ENCODE measurements at regions not wholly inside any gene's neighbourhood (a gene's known extent, or its start where the extent isn't known, plus 50 kb on each side); places are given as distances from the start of the nearest gene placed in this dataset.
"Not testable (repeated sequence)": the region's sequence is repeated elsewhere in the genome, so short reads cannot be mapped to it uniquely, and the experiment has no call there.

DNA sequence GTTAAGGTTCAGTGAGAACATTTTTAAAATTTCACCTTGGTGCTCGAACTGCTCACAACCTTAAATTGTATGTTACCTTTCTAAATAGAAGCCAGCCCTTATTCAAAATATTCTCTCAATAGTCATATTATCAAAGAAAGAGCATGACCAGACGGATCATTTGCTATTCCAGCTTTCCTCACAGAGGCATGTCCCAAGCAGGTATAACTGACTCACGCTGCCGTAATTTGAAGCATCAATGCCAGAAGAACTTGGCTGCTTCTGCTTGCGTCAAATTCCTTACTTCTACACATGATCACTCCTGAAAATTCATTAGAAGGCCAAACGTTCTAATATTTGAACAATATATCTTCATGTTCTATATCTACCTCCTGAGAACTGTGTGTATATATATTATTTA, 69.5 kb upstream of the VGLL4 start:
- DNase-seq (ENCODE audit: extremely low read depth, low read depth, low spot score): no peak

DNA sequence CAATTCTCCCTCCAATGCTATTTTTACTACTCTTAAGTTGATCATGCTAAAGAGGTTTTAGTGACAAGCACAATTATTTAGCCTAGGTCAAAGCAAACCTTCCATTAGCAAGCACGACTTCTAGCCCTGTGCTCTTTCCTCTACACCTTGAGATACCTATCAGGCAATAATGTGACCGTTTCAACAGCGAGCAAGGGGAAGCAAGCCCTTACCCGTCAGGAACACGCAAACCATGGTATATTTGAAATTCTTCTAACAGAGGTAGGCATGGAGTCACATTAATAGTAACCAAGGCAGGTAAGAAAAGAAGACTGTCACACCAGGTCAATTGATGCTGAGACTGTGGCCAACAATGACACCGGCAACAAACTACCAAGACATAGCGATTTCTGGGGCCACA, 68.9 kb upstream of the VGLL4 start:
- DNase-seq (ENCODE audit: extremely low read depth, low read depth, low spot score): no peak

DNA sequence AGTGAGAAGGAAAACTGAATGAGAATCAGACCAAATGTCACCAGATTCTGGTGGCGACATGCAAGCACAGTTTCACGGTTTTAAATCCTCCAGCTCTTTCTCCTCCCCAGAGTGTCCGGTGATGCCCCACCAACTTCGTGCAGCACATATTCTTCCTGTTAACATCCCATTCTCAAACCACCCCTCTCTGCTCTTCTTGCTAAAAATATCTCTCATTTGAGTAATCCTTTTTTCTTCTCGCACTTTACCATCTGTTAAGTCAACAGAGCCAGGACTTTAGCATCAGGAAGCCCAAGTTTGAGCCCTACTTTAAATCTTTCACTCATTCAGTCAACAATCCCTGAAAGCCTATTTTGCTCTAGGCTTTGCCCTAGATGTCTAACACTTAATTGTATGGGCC, 68.2 kb upstream of the VGLL4 start:
- no peak for DNase-seq (ENCODE audit: extremely low read depth, low read depth, low spot score)

DNA sequence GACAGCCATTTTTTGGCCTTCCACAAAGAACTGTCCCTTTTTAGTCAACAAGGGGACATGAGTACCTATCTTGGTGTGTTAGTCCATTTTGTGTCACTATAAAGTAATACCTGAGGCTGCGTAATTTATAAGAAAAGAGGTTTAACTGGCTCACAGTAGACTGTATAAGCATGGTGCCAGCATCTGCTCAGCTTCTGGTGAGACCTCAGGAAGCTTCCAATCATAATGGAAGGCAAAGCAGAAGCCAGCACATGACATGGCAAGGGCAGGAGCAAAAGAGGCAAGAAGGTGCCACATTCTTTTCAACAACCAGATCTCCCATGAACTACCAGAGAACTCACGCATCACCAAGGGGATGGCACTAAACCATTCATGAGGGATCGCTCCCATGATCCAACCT, 66.1 kb upstream of the VGLL4 start:
- no peak for DNase-seq (ENCODE audit: extremely low read depth, low read depth, low spot score)

DNA sequence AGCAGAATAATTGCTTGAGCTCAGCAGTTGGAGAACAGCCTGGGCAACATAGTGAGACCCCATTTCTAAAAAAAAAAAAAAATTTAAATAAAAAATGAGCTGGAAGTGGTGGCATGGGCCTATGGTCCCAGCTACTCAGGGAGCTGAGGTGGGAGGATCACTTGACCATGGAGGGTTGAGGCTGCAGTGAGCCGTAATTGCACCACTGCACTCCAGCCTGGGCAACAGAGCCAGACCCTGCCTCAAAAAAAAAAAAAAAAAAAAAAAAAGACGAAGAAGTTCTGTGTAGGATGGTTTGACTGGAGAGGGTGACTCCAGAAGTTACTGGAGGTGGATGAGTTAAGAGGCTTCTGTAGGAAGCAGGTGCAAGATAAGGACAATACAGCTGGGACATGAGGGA, 63.4 kb upstream of the VGLL4 start:
- DNase-seq (ENCODE audit: extremely low read depth, low read depth, low spot score): not testable (repeated sequence)

DNA sequence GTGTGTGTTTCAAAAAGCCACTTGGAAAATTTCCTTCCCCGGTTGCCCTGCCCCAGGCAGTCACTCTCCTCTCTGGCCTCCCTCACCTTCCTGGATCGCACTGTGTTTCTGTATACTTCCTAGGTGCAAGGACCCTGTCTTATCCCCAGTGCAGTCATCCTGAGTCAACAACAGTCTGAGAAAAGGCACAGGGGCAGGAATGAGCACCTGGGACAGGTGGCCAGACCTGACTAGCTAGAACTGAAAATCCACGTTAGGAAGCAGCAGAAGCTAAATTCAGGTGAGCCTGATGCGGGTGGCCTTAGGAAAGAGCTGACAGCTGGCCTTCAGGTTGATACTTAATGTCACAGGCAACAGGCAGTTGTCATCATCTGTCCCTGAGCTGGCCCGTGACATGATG, 62.9 kb upstream of the VGLL4 start:
- no peak for DNase-seq (ENCODE audit: extremely low read depth, low read depth, low spot score)

DNA sequence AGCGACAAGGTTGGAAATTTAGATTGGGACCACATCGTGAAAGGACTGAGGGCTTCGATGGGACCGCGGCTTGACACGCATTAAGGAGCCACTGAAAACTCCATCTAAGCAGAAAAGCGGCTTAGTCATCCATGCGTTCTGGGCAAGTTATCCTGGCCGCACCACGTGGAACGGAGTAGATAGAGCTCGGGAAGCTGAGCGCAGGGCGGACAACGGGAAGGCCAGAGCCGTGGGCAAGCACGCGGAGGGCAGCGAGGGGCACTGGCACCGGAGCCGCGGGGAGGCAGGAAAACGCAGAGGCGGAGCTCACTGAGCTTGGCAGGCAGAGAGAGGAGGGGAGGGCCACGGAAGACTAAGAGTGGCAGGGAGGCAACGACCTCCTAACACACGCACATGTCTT, 61.3 kb upstream of the VGLL4 start:
- no peak for DNase-seq (ENCODE audit: extremely low read depth, low read depth, low spot score)

DNA sequence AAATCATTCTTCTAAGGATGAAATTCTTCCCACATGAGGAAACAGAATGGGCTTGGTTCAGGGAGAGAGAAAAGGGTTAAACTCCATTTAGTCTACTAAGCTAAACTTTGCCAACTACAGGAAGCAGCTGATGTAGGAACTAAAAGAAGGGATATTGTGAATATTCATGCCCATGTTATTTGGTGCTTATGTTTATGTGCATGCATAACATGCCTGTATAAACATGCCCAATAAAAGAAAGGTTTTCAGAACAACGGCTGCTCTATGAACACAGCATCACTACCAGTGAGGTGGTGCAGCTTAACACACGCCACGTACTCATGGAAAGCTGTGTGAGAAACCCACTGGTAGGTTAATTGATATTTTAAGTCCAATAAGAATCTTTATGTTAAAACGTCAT, 59.4 kb upstream of the VGLL4 start:
- DNase-seq (ENCODE audit: extremely low read depth, low read depth, low spot score): no peak

DNA sequence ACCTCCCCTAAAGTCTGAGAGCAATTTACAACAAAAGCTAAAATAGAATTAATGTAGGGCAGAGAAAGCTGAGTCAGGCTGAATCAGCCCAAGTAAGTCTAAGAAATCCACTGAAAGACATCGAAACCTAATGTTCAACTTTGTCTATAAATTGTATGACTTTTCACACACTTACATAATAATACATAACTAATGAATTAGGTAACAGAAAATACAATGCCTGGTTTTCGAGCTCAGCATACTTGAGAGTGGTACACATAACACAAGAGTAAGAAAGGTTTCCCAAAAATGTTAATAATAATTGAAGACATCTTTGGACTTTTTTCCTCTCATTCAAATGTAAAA, 55.3 kb upstream of the VGLL4 start:
- DNase-seq (ENCODE audit: extremely low read depth, low read depth, low spot score): no peak

DNA sequence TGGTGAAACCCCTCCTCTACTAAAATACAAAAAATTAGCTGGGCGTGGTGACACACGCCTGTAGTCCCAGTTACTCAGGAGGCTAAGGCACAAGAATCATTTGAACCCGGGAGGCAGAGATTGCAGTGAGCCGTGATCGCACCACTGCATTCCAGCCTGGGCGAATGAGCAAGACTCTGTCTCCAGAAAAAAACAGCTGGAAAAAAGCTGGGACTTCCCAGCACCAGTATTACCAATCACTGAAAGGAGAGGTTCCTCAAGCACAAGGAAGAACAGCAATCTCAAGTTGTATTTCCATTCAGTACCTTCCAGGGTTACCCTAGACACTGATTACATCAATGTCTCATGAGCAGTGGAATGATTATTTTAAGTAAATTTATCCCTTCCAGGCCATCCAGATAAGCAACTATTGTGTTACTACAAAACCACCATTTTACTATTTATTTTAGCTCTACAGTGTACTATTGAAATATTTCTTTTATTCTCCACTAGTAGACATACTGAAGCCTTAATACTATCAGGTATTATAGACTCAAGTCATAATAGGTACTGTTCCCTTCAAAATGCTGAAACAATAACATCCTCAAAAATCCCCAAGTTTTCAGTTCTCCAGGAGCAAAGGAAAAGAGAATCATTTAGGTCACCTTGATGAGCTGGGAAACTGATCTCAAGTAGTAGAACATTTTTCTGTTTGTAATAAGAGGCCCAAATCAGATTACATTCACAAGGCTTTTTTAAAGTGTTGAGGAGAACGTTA, 54.8 kb upstream of the VGLL4 start:
- DNase-seq (ENCODE audit: extremely low read depth, low read depth, low spot score): no peak

DNA sequence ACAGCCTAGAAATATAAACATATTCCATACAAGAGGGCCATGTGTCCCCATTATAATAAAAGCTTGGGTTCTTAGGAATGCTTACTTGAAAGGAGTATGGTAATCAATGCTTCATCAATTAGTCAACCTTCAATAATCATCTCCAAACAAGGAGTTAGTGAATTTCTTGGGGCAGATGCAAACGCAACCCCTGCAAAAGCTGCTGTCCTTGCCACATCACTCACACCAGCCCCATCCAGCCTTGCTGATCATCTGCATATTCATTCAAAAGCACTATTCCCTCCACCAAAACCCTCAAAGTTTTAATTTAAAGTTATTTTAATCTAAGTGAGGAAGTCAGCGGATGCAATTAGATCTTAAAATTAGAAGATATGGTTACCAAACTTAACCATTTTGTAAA, 54.0 kb upstream of the VGLL4 start:
- no peak for DNase-seq (ENCODE audit: extremely low read depth, low read depth, low spot score)

DNA sequence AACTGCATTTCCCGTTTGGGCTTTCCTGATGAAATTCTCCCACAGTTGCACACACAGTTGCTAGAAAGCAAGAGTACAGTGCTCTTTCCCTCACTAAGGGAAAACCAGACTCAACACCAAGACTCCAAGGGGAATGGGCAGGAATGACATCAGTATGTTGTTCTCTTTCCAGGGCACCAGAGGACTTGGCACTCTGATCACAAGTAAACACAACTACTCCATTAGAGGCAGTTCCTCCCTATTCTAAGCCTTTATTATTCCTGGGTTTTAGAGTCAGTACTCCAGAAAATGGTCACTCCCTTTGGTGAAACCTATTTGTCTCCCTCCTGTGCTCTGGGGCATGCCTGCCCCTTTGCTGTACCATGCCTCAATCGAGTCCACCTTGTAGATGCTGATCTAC, 52.3 kb upstream of the VGLL4 start:
- DNase-seq (ENCODE audit: extremely low read depth, low read depth, low spot score): no peak
